Head of caudate nucleus (tissue), 42 donors: ENCODE measurements at regions not wholly inside any gene's neighbourhood (a gene's known extent, or its start where the extent isn't known, plus 50 kb on each side); places are given as distances from the start of the nearest gene placed in this dataset.

Source experiments
- DNase-seq, 42 donors: peaks; one replicate each; pipeline versions ENCODE4 v3.0.0 to v3.0.0-alpha.2; 2020 to 2021; ENCODE audit warnings: mixed read lengths in 7 of 42
- intact Hi-C: fragments of 100-400 bp; cut with DNase I; formaldehyde crosslinking; loops from one replicate; pipeline ENCODE4 v1.15.0; 2022

DNA sequence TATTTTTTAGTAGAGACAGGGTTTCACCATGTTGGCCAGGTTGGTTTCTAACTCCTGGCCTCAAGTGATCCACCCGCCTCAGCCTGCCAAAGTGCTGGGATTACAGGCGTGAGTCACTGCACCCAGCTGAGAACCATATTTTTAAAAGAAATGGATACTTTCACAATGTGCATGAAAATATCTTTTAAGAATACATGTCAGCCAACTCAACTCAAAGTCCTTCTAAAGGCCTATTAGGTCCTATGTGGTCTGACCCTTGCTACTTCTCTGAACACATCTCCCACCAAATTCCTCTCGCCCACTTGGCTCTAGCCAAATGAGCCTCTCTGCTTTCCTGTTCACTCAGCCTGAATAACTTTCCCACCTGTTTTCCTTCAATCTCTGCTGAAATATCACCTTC is 119.6 kb downstream of the MTX2 start:
- no peak for DNase-seq
- intact Hi-C loops = no loop called here

DNA sequence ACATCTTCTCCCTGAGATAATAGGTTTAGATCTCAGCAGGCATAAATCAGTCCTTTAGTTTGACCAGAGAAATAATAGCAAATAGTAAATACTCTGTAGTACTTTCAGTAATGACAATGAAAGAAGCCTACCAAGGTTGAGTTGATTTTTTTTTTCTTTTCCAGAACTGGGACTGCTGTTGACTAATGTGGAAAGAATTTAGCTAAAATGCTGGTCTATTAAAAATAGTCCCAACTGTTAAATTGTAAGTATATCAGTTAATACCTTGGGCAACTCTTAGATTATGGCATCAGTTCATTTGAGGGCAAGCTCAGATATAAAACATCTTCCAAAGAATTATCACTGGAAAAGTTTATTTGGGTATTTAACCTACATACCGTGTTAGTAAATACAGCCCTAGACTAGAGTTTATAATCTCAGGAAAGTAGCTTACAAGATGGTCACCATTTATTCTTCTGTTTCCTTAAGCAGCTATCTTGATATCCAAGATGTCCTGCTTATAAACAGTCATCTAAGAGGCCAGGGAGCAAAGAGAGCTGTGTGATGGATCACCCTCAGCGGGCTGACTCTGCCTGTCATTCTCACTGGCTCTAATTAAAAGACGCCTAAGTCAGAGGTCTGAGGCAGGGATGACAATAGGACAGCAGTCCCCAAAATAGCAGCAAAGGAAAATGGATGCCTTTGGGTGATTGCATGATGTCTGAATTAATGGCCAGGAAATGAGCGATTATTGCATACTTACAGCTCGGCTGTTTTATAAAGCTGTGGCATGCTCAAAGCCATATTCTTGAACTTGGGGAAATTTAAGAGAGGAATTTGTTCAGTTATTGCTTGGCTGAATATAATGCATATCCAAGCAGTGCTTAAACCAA is 121.3 kb downstream of the MTX2 start:
- intact Hi-C loops = no loop called here
- DNase-seq = no peak

DNA sequence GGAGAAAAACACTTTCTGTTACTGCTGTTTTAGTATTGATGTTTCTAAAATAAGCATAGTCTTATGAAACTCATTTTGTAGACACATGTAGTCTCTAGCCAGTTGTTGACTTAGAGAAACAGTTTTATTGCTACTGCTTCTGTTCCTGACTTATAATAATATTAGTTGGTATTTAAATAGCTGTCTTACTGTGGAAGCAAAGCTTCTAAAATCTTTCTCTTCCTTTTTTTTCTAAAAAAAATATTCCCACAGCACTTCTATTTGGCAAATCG is 121.8 kb downstream of the MTX2 start:
- intact Hi-C loops = no loop called here

DNA sequence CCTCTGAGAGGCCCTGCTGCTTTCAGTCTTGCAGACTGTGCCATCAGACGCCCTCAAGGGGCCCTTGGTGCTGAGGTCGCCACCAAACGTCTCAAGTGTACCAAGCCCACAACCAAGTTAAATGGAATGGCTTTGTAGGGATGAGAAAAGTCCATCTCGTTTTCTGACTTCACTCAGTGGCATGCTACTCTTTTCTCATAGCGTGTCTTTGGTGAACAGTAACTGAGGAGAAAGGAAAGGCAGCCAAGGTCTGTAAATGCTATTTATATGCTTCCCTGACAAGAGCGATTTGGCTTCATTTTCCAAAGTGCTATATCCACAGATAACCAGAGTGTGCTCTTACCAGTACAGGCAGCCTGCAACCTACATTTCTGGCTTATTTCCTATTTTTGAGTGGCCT is 123.0 kb downstream of the MTX2 start:
- no peak for DNase-seq
- intact Hi-C loops = no loop called here

More for the DNA sequence above, 121.8 kb downstream of the MTX2 start:
- DNase-seq = no peak

GRCh38 chr2:176392744-176393414 is 123.6 kb downstream of the MTX2 start:
- no peak for DNase-seq
- intact Hi-C loops = no loop called here

- intact Hi-C loops = no loop called here
- DNase-seq = no peak
Observed at GRCh38 chr2:176395273-176395854, 126.1 kb downstream of the MTX2 start.

DNA sequence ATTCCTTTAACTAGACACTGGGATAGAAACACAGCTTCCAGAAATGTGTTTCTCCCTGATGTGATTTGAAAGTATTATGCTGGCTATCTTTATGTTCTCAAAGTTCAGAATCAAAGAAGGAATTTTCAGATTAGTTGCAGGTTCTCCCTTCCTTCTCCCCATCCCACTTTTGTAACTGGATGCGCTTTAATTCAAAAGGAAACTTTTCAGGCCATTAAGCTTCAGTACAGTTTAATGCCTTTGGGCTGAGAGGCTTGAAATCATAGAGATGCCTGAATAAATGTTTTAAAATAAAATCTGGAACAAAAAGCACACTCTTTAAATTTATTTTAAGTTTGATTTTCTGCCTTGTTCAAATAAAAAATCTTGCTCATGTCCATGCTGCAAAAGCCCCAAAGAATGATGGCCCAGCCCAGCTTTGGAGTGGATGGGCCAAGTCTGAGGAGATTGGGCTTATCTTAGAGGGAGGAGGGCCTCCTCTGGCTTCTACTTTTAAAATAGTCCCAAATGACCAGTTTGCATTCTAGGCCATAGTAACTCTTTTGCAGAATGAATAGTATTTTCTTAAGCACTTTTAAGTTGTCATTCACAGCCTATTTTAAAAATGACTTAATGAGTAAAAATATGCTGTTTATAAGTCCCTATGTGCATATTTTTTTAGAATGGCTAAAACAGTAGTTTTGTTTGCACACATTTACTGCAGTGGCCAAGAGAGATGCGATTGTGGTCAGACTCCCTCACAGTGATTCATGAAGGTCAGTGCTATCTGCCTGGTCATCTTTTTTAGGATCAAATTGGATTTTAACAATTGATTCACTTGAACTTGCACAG is 129.2 kb downstream of the MTX2 start:
- intact Hi-C loops = no loop called here
- DNase-seq = no peak

- DNase-seq = no peak
- intact Hi-C loops = no loop called here
Observed at GRCh38 chr2:176399074-176399598, 129.9 kb downstream of the MTX2 start.

DNA sequence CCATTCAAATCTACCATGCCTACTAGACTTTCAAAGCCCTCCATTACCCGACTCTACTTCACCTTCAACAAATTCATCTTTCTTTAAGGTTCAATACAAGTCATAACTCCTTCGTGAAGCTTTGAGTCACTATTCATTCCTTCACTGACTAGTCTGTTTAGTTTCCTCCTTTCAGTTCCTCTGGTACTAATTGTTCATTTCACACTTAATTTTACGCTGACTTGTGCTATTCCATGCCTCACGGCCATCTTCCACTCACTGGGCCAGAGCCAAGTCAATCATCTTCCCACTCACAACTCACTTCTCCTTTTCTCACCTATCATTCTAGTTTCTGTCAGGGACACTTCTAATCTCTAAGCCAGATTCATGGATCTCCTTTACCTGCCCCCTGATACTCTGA is 136.2 kb downstream of the MTX2 start:
- DNase-seq = no peak
- intact Hi-C loops = no loop called here

DNA sequence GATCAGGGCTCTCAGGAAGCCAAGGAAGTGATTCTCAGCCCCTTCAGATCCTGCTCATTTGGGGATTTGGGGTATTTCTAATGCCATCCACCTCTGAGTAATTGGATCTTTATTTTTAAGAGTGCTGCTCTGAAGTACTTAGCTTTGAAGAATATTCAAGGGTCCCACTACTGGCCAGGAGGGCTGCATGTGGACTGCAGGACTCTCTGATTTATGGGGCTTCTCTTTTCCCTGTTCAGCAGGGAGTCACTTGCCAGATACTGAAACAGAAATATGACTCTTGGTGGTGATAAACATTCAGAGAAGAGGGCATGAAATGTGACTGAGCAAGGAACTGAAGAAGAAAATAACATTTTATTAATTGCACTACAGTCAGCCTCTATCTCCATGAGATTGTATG is 138.5 kb downstream of the MTX2 start:
- DNase-seq = no peak
- intact Hi-C loops = no loop called here

GRCh38 chr2:176409671-176410070 is 140.4 kb downstream of the MTX2 start:
- DNase-seq = no peak
- intact Hi-C loops = no loop called here

GRCh38 chr2:176412136-176412535 is 142.9 kb downstream of the MTX2 start:
- intact Hi-C loops = no loop called here
- DNase-seq = no peak

DNA sequence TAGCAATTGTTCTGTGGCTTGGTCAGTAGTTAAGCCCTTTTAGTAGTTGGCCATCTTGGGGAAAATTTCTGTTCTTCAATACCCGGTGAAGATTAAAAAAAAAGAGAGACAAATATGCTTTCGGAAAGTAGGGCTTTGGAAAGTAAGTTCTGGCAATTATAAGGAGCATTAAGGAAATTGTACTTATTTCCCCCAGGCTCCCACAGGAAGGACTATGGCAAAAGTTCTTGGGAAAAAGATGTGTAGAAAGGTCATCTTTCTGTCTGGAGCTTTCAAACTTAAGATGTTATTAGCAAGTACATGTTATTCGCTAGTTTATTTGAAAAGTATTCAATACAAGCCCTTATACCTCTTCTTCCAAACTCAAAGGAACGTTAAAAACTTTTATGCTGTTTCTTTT is 144.5 kb downstream of the MTX2 start:
- intact Hi-C loops = no loop called here
- no peak for DNase-seq

GRCh38 chr2:176414641-176415040 is 145.4 kb downstream of the MTX2 start:
- no peak for DNase-seq
- intact Hi-C loops = no loop called here

DNA sequence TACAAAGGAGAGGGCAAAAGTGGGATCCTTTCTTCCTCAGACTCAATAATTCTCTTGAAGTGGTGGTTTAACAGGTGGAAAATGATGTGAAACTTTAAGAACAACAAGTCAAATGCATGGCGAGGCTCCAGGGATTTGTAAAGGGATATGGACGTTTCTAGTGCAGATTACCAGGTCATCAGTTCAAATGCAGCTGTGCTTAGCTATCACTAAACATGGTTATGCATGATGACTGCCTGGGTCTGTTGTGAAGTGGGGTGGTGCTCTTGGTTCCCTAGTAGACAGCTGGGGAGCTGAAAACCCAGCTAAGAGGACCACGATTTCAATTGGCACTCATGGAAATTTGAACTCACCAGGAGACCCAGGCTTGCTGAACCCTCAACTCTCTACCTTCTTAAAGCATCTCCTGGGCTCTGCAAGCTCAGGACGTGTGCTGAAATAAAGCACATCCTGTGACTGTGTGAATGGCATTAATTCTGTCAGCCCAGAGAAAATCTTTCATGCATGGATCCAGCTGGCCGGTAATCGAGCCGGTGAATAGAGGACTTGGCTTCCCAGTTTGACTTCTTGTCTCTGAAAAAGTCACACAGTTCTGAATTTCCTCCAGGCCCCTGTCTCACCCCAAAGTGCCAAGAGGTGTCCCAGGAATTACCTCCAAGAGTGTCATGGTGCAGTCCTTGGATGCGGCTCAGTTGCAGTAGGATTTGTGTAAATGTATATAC is 146.1 kb downstream of the MTX2 start:
- intact Hi-C loops = no loop called here
- DNase-seq = no peak

GRCh38 chr2:176415937-176416499 is 146.8 kb downstream of the MTX2 start:
- intact Hi-C loops = no loop called here
- no peak for DNase-seq

GRCh38 chr2:176418768-176419167 is 149.5 kb downstream of the MTX2 start:
- DNase-seq = no peak
- intact Hi-C loops = no loop called here

DNA sequence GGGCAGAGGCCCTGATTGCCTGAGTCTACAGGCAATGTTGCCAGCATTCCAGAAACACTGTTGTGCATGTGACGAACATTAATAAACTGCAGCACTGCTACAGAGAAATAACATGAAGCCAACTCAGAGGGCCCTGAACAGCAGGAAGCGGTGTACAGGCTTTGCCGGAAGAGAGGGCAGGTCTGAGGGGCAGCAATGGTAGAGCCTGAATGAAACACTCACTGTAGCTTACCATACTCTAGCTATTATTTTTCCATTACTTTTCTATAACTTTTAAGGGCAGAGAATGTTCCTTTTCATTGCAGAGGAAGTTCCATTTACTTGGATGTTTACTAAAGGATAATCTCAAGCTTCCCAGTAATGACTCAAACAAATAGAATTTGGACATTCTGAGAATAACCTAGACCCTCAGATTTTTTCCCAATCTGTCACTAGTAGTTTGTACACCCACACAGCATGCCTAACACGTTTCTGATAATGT is 150.4 kb downstream of the MTX2 start:
- intact Hi-C loops = no loop called here
- DNase-seq = no peak
